Hepatocyte (in vitro differentiated cells): ENCODE measurements at regions not wholly inside any gene's neighbourhood (a gene's known extent, or its start where the extent isn't known, plus 50 kb on each side); places are given as distances from the start of the nearest gene placed in this dataset.

Experiments
- CTCF ChIP-seq: fragments of 200-600 bp; sonication (generic); IDR thresholded peaks from 2 replicates; pipeline ENCODE4 v1.5.1; 2016; ENCODE audit warnings: antibody characterized with exemption, mild to moderate bottlenecking; ENCODE audit not compliant: poor library complexity
- EZH2 ChIP-seq: fragments of 200-600 bp; sonication (generic); IDR thresholded peaks from 2 replicates; pipeline ENCODE4 v1.6.1; 2016; ENCODE audit warnings: antibody characterized with exemption, mild to moderate bottlenecking, borderline replicate concordance
- EZH2phosphoT487 ChIP-seq: fragments of 200-600 bp; sonication (generic); IDR thresholded peaks from one replicate; pipeline ENCODE4 v1.6.1; 2018; ENCODE audit warnings: antibody characterized with exemption, mild to moderate bottlenecking, low read depth, moderate library complexity; ENCODE audit not compliant: unreplicated experiment, severe bottlenecking

DNA sequence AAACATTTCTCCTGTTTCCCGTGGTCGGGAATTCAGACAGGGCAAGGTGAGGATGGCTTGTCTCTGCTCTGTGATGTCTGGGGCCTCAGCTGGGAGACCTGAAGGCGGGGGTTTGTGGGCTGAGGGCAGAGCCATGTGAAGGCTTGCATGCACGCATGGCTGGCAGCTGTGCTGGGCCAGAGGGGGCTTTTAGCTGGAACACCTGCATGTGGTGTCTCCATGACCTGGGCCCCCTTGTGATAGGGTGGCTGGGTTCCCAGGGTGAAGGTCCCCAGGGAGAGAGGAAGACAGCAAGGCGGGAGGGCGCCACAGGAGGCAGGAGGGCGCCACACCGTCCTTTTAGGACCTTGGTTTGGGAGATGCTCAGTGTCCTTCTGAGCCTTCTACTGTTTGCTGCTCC is 101.6 kb upstream of the PRR23E start:
- TF ChIP-seq EZH2 (no peak), CTCF (no peak), EZH2phosphoT487 (no peak)
